ENCODE measurements at regions not wholly inside any gene's neighbourhood (a gene's known extent, or its start where the extent isn't known, plus 50 kb on each side); places are given as distances from the start of the nearest gene placed in this dataset.
A peak's percentile ranks its signal among the peaks of the same experiment; 100 is the strongest.

- no peak overlapping the region for H3K9ac ChIP-seq (ENCODE audit: low read length)
- no peaks in the 10 kb centered on the region for H3K36me3 ChIP-seq (ENCODE audit: control insufficient read depth in 1 of 2, insufficient read depth in 2 of 2, low read length in 2 of 2)
- H3K4me3 ChIP-seq (ENCODE audit: low read depth, low read length) = no peak overlapping the region
- H2BK120ac ChIP-seq (ENCODE audit: insufficient read depth, low read length, poor library complexity) = no peak overlapping the region
- no peak overlapping the region for H3K27ac ChIP-seq (ENCODE audit: low read depth, low read length)
- no peaks in the 10 kb centered on the region for H3K9me3 ChIP-seq (ENCODE audit: insufficient read depth, low read depth, low read length)
- H3K27me3 ChIP-seq (ENCODE audit: insufficient read depth, low read length) = no peaks in the 10 kb centered on the region
- no peak for DNase-seq
- H3K79me1 ChIP-seq (ENCODE audit: low read length) = no peaks in the 10 kb centered on the region
- H3K23ac ChIP-seq (ENCODE audit: low read length) = no peak overlapping the region
- H3K18ac ChIP-seq (ENCODE audit: low read length) = no peak overlapping the region
- H4K8ac ChIP-seq (ENCODE audit: low read depth, low read length) = no peak overlapping the region
- H3K4ac ChIP-seq (ENCODE audit: low read depth, low read length) = no peak overlapping the region
- H2BK5ac ChIP-seq (ENCODE audit: low read depth, low read length, poor library complexity) = no peak overlapping the region
- H2AK5ac ChIP-seq (ENCODE audit: low read length) = no peak overlapping the region
- no peak overlapping the region for H2BK12ac ChIP-seq (ENCODE audit: low read length)
- H4K91ac ChIP-seq (ENCODE audit: low read depth, low read length) = no peak overlapping the region
- no peak overlapping the region for H3K4me2 ChIP-seq (ENCODE audit: low read length)
- no peaks in the 10 kb centered on the region for H3K79me2 ChIP-seq (ENCODE audit: control insufficient read depth, insufficient read depth, low read length, poor library complexity)
- H3K4me1 ChIP-seq (ENCODE audit: control insufficient read depth in 1 of 2, insufficient read depth in 2 of 2, low read length in 2 of 2) = no peaks in the 10 kb centered on the region
- no peak overlapping the region for H4K12ac ChIP-seq (ENCODE audit: low read depth, low read length)
- no peak overlapping the region for H3K14ac ChIP-seq (ENCODE audit: low read length)
- no peak overlapping the region for H2AFZ ChIP-seq (ENCODE audit: insufficient read depth, low read length, poor library complexity)
Observed at GRCh38 chr18:1302861-1303260, 398.2 kb downstream of the ADCYAP1 start.

DNA sequence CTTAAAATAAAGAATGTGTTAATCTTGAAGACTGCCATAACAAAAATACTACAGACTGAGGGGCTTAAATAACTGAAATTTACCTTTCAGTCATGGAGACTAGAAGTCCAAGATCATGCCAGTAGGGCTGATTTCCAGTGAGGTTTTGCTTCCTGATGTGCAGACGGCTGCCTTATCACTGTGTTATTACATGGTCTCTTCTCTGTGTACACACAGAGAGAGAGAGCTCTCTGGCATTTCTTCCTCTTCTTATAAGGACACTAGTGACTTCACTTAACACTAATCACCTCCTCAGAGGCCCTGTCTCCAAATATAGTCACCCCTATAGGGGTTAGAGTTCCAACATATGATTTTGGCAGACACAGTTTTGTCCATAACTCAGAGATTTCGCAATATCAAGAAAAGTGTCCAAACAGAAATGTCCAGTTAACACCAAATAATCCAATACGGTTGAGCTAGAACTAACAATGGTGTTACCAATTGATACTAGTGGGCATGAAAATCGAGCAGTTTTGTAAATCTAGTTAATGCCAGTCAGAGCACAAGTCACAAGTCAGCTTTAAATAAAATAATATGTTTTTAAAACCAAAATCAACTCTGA is 399.8 kb downstream of the ADCYAP1 start:
- Histone ChIP-seq H2BK12ac (ENCODE audit: low read length) (no peak overlapping the region), H3K23ac (ENCODE audit: low read length) (no peak overlapping the region), H3K4ac (ENCODE audit: low read depth, low read length) (no peak overlapping the region), H3K79me2 (ENCODE audit: control insufficient read depth, insufficient read depth, low read length, poor library complexity) (no peaks in the 10 kb centered on the region), H3K4me2 (ENCODE audit: low read length) (no peak overlapping the region), H3K36me3 (ENCODE audit: control insufficient read depth in 1 of 2, insufficient read depth in 2 of 2, low read length in 2 of 2) (no peaks in the 10 kb centered on the region), H4K8ac (ENCODE audit: low read depth, low read length) (no peak overlapping the region), H3K18ac (ENCODE audit: low read length) (no peak overlapping the region), H3K4me1 (ENCODE audit: control insufficient read depth in 1 of 2, insufficient read depth in 2 of 2, low read length in 2 of 2) (no peaks in the 10 kb centered on the region), H2AK5ac (ENCODE audit: low read length) (no peak overlapping the region), H4K12ac (ENCODE audit: low read depth, low read length) (no peak overlapping the region), H4K91ac (ENCODE audit: low read depth, low read length) (no peak overlapping the region), H3K9ac (ENCODE audit: low read length) (no peak overlapping the region), H3K27ac (ENCODE audit: low read depth, low read length) (no peak overlapping the region), H2BK120ac (ENCODE audit: insufficient read depth, low read length, poor library complexity) (no peak overlapping the region), H3K4me3 (ENCODE audit: low read depth, low read length) (no peak overlapping the region), H2BK5ac (ENCODE audit: low read depth, low read length, poor library complexity) (no peak overlapping the region), H3K9me3 (ENCODE audit: insufficient read depth, low read depth, low read length) (no peaks in the 10 kb centered on the region), H3K27me3 (ENCODE audit: insufficient read depth, low read length) (no peaks in the 10 kb centered on the region), H2AFZ (ENCODE audit: insufficient read depth, low read length, poor library complexity) (no peak overlapping the region), H3K79me1 (ENCODE audit: low read length) (no peaks in the 10 kb centered on the region), H3K14ac (ENCODE audit: low read length) (no peak overlapping the region)
- WGBS (ENCODE audit: extremely low coverage, insufficient coverage, insufficient read length) = no CpG with 5 or more reads among the region's 4 CpGs
- DNase-seq = peak in 1 of 2 donors; percentile 1

DNA sequence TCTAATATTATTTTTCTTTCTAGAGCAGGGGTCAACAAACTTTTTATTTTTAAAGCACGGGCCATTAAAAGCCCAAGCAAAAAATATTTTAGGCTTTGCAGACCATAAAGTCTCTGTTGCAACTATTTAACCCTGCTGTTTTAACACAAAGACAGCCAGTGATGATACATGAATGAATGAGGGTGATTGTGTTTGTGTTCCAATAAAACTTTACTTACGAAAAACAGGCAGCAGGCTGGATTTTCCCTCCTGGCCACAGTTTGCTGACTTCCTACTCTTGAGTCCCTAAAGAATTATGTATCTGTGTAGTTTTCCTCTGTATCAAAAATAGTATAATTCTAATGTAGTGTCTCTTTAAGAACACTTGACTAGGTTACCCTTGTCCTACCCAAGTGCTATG is 402.0 kb downstream of the ADCYAP1 start:
- Histone ChIP-seq H3K23ac (ENCODE audit: low read length) (no peak overlapping the region), H3K27ac (ENCODE audit: low read depth, low read length) (no peak overlapping the region), H3K9ac (ENCODE audit: low read length) (no peak overlapping the region), H2AFZ (ENCODE audit: insufficient read depth, low read length, poor library complexity) (no peak overlapping the region), H4K12ac (ENCODE audit: low read depth, low read length) (no peak overlapping the region), H3K14ac (ENCODE audit: low read length) (no peak overlapping the region), H3K79me2 (ENCODE audit: control insufficient read depth, insufficient read depth, low read length, poor library complexity) (no peaks in the 10 kb centered on the region), H3K36me3 (ENCODE audit: control insufficient read depth in 1 of 2, insufficient read depth in 2 of 2, low read length in 2 of 2) (no peaks in the 10 kb centered on the region), H2BK120ac (ENCODE audit: insufficient read depth, low read length, poor library complexity) (no peak overlapping the region), H2AK5ac (ENCODE audit: low read length) (no peak overlapping the region), H3K4me2 (ENCODE audit: low read length) (no peak overlapping the region), H3K27me3 (ENCODE audit: insufficient read depth, low read length) (no peaks in the 10 kb centered on the region), H2BK12ac (ENCODE audit: low read length) (no peak overlapping the region), H3K4me3 (ENCODE audit: low read depth, low read length) (no peak overlapping the region), H4K8ac (ENCODE audit: low read depth, low read length) (no peak overlapping the region), H3K4me1 (ENCODE audit: control insufficient read depth in 1 of 2, insufficient read depth in 2 of 2, low read length in 2 of 2) (no peaks in the 10 kb centered on the region), H3K79me1 (ENCODE audit: low read length) (no peaks in the 10 kb centered on the region), H3K18ac (ENCODE audit: low read length) (no peak overlapping the region), H3K9me3 (ENCODE audit: insufficient read depth, low read depth, low read length) (no peaks in the 10 kb centered on the region), H2BK5ac (ENCODE audit: low read depth, low read length, poor library complexity) (no peak overlapping the region), H3K4ac (ENCODE audit: low read depth, low read length) (no peak overlapping the region), H4K91ac (ENCODE audit: low read depth, low read length) (no peak overlapping the region)
- no CpG with 5 or more reads among the region's 2 CpGs for whole genome bisulfite sequencing (ENCODE audit: extremely low coverage, insufficient coverage, insufficient read length)
- DNase-seq = no peak

- no peak overlapping the region for H2BK120ac ChIP-seq (ENCODE audit: insufficient read depth, low read length, poor library complexity)
- no peak overlapping the region for H3K4me3 ChIP-seq (ENCODE audit: low read depth, low read length)
- no peak overlapping the region for H3K18ac ChIP-seq (ENCODE audit: low read length)
- no peak overlapping the region for H4K91ac ChIP-seq (ENCODE audit: low read depth, low read length)
- no CpG with 5 or more reads among the region's 5 CpGs for WGBS (ENCODE audit: extremely low coverage, insufficient coverage, insufficient read length)
- H2BK5ac ChIP-seq (ENCODE audit: low read depth, low read length, poor library complexity) = no peak overlapping the region
- no peak overlapping the region for H4K12ac ChIP-seq (ENCODE audit: low read depth, low read length)
- no peaks in the 10 kb centered on the region for H3K79me2 ChIP-seq (ENCODE audit: control insufficient read depth, insufficient read depth, low read length, poor library complexity)
- no peak overlapping the region for H3K9ac ChIP-seq (ENCODE audit: low read length)
- DNase-seq = no peak
- H3K4me2 ChIP-seq (ENCODE audit: low read length) = no peak overlapping the region
- no peak overlapping the region for H3K27ac ChIP-seq (ENCODE audit: low read depth, low read length)
- no peaks in the 10 kb centered on the region for H3K4me1 ChIP-seq (ENCODE audit: control insufficient read depth in 1 of 2, insufficient read depth in 2 of 2, low read length in 2 of 2)
- no peak overlapping the region for H2AK5ac ChIP-seq (ENCODE audit: low read length)
- no peaks in the 10 kb centered on the region for H3K36me3 ChIP-seq (ENCODE audit: control insufficient read depth in 1 of 2, insufficient read depth in 2 of 2, low read length in 2 of 2)
- H2AFZ ChIP-seq (ENCODE audit: insufficient read depth, low read length, poor library complexity) = no peak overlapping the region
- no peak overlapping the region for H3K4ac ChIP-seq (ENCODE audit: low read depth, low read length)
- no peak overlapping the region for H3K23ac ChIP-seq (ENCODE audit: low read length)
- no peaks in the 10 kb centered on the region for H3K79me1 ChIP-seq (ENCODE audit: low read length)
- no peak overlapping the region for H3K14ac ChIP-seq (ENCODE audit: low read length)
- H3K9me3 ChIP-seq (ENCODE audit: insufficient read depth, low read depth, low read length) = no peaks in the 10 kb centered on the region
- H2BK12ac ChIP-seq (ENCODE audit: low read length) = no peak overlapping the region
- no peak overlapping the region for H4K8ac ChIP-seq (ENCODE audit: low read depth, low read length)
- no peaks in the 10 kb centered on the region for H3K27me3 ChIP-seq (ENCODE audit: insufficient read depth, low read length)
Observed at GRCh38 chr18:1308686-1309085, 404.0 kb downstream of the ADCYAP1 start.

Data from trophoblast cell (in vitro differentiated cells and primary cell).